ENCODE measurements at regions not wholly inside any gene's neighbourhood (a gene's known extent, or its start where the extent isn't known, plus 50 kb on each side); places are given as distances from the start of the nearest gene placed in this dataset.
"Not testable (repeated sequence)": the region's sequence is repeated elsewhere in the genome, so short reads cannot be mapped to it uniquely, and the experiment has no call there.

GRCh38 chr3:193915099-193915498, 220.8 kb upstream of the HES1 start:
- no peak overlapping the region for H3K27ac ChIP-seq (ENCODE audit: low read depth, low read length)
- peaks cover 0 to 2% (median 0%) of the 10 kb centered on the region in 3 donors for H3K4me1 ChIP-seq (ENCODE audit: control insufficient read depth in 3 of 3, insufficient read depth in 3 of 3, low read length in 3 of 3)
- H3K27me3 ChIP-seq (ENCODE audit: control insufficient read depth in 3 of 3, insufficient read depth in 3 of 3, low read length in 3 of 3): peaks cover 0 to 5% (median 3%) of the 10 kb centered on the region in 3 donors
- H3K9ac ChIP-seq (ENCODE audit: low read depth in 1 of 3, low read length in 3 of 3): no peak overlapping the region
- no peaks in the 10 kb centered on the region for H3K36me3 ChIP-seq (ENCODE audit: control insufficient read depth in 3 of 3, insufficient read depth in 3 of 3, low read length in 3 of 3)
- H3K9me3 ChIP-seq (ENCODE audit: control insufficient read depth in 3 of 3, low read length in 3 of 3): no peaks in the 10 kb centered on the region
- H3K4me3 ChIP-seq (ENCODE audit: low read length in 3 of 3): no peak overlapping the region

- no peak overlapping the region for H3K4me3 ChIP-seq (ENCODE audit: low read length in 3 of 3)
- no peaks in the 10 kb centered on the region for H3K36me3 ChIP-seq (ENCODE audit: control insufficient read depth in 3 of 3, insufficient read depth in 3 of 3, low read length in 3 of 3)
- peaks cover 0 to 5% (median 3%) of the 10 kb centered on the region in 3 donors for H3K27me3 ChIP-seq (ENCODE audit: control insufficient read depth in 3 of 3, insufficient read depth in 3 of 3, low read length in 3 of 3)
- no peak overlapping the region for H3K9ac ChIP-seq (ENCODE audit: low read depth in 1 of 3, low read length in 3 of 3)
- H3K9me3 ChIP-seq (ENCODE audit: control insufficient read depth in 3 of 3, low read length in 3 of 3): no peaks in the 10 kb centered on the region
- H3K27ac ChIP-seq (ENCODE audit: low read depth, low read length): no peak overlapping the region
- peaks cover 0 to 2% (median 0%) of the 10 kb centered on the region in 3 donors for H3K4me1 ChIP-seq (ENCODE audit: control insufficient read depth in 3 of 3, insufficient read depth in 3 of 3, low read length in 3 of 3)
Measured at GRCh38 chr3:193915613-193916012, 220.3 kb upstream of the HES1 start.

DNA sequence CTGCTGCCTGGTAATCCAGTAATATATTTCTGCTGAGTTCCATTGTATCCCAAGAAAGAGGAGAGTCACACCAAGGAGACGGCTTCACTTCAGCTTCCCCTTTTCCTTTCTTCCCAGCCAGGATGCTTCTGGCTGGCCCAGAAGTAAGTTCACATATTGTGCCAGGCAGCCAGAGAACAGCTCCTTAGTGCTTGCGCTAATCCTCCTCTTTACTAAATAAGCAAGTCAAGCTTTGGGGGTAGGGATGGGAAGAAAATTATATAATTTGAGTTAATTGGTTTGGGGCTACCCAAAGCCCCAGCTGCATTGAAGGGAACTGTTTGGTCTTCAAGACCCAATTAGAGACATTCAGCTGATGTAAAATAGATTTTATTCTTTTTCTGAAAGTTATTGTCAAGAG, 218.8 kb upstream of the HES1 start:
- no peaks in the 10 kb centered on the region for H3K36me3 ChIP-seq (ENCODE audit: control insufficient read depth in 3 of 3, insufficient read depth in 3 of 3, low read length in 3 of 3)
- no peaks in the 10 kb centered on the region for H3K9me3 ChIP-seq (ENCODE audit: control insufficient read depth in 3 of 3, low read length in 3 of 3)

GRCh38 chr3:193921465-193921864, 214.5 kb upstream of the HES1 start:
- H3K27me3 ChIP-seq (ENCODE audit: control insufficient read depth in 3 of 3, insufficient read depth in 3 of 3, low read length in 3 of 3): peaks cover 0 to 5% (median 3%) of the 10 kb centered on the region in 3 donors
- H3K27ac ChIP-seq (ENCODE audit: low read depth, low read length): no peak overlapping the region
- no peaks in the 10 kb centered on the region for H3K36me3 ChIP-seq (ENCODE audit: control insufficient read depth in 3 of 3, insufficient read depth in 3 of 3, low read length in 3 of 3)
- H3K4me1 ChIP-seq (ENCODE audit: control insufficient read depth in 3 of 3, insufficient read depth in 3 of 3, low read length in 3 of 3): no peaks in the 10 kb centered on the region
- no peak overlapping the region for H3K9ac ChIP-seq (ENCODE audit: low read depth in 1 of 3, low read length in 3 of 3)
- no peak overlapping the region for H3K4me3 ChIP-seq (ENCODE audit: low read length in 3 of 3)
- peaks cover 0 to 10% (median 2%) of the 10 kb centered on the region in 3 donors for H3K9me3 ChIP-seq (ENCODE audit: control insufficient read depth in 3 of 3, low read length in 3 of 3)

More for the DNA sequence above, 218.8 kb upstream of the HES1 start:
- H3K9ac ChIP-seq (ENCODE audit: low read depth in 1 of 3, low read length in 3 of 3): no peak overlapping the region
- H3K4me3 ChIP-seq (ENCODE audit: low read length in 3 of 3): no peak overlapping the region
- H3K27ac ChIP-seq (ENCODE audit: low read depth, low read length): no peak overlapping the region
- peaks cover 0 to 5% (median 3%) of the 10 kb centered on the region in 3 donors for H3K27me3 ChIP-seq (ENCODE audit: control insufficient read depth in 3 of 3, insufficient read depth in 3 of 3, low read length in 3 of 3)
- H3K4me1 ChIP-seq (ENCODE audit: control insufficient read depth in 3 of 3, insufficient read depth in 3 of 3, low read length in 3 of 3): no peaks in the 10 kb centered on the region

GRCh38 chr3:193922034-193922774, 213.7 kb upstream of the HES1 start:
- H3K27me3 ChIP-seq (ENCODE audit: control insufficient read depth in 3 of 3, insufficient read depth in 3 of 3, low read length in 3 of 3): peaks cover 0 to 5% (median 3%) of the 10 kb centered on the region in 3 donors
- no peak overlapping the region for H3K9ac ChIP-seq (ENCODE audit: low read depth in 1 of 3, low read length in 3 of 3)
- no peak overlapping the region for H3K4me3 ChIP-seq (ENCODE audit: low read length in 3 of 3)
- no peak overlapping the region for H3K27ac ChIP-seq (ENCODE audit: low read depth, low read length)
- H3K9me3 ChIP-seq (ENCODE audit: control insufficient read depth in 3 of 3, low read length in 3 of 3): peaks cover 0 to 10% (median 2%) of the 10 kb centered on the region in 3 donors
- H3K36me3 ChIP-seq (ENCODE audit: control insufficient read depth in 3 of 3, insufficient read depth in 3 of 3, low read length in 3 of 3): no peaks in the 10 kb centered on the region
- H3K4me1 ChIP-seq (ENCODE audit: control insufficient read depth in 3 of 3, insufficient read depth in 3 of 3, low read length in 3 of 3): no peaks in the 10 kb centered on the region

GRCh38 chr3:193923958-193924357, 212.0 kb upstream of the HES1 start:
- not testable (repeated sequence) for H3K9ac ChIP-seq (ENCODE audit: low read depth in 1 of 3, low read length in 3 of 3); H3K4me1 ChIP-seq (ENCODE audit: control insufficient read depth in 3 of 3, insufficient read depth in 3 of 3, low read length in 3 of 3); H3K9me3 ChIP-seq (ENCODE audit: control insufficient read depth in 3 of 3, low read length in 3 of 3); H3K36me3 ChIP-seq (ENCODE audit: control insufficient read depth in 3 of 3, insufficient read depth in 3 of 3, low read length in 3 of 3); H3K4me3 ChIP-seq (ENCODE audit: low read length in 3 of 3); H3K27me3 ChIP-seq (ENCODE audit: control insufficient read depth in 3 of 3, insufficient read depth in 3 of 3, low read length in 3 of 3); H3K27ac ChIP-seq (ENCODE audit: low read depth, low read length)

GRCh38 chr3:193926071-193926470, 209.9 kb upstream of the HES1 start:
- not testable (repeated sequence) for H3K27me3 ChIP-seq (ENCODE audit: control insufficient read depth in 3 of 3, insufficient read depth in 3 of 3, low read length in 3 of 3); H3K9ac ChIP-seq (ENCODE audit: low read depth in 1 of 3, low read length in 3 of 3); H3K4me3 ChIP-seq (ENCODE audit: low read length in 3 of 3); H3K9me3 ChIP-seq (ENCODE audit: control insufficient read depth in 3 of 3, low read length in 3 of 3); H3K27ac ChIP-seq (ENCODE audit: low read depth, low read length); H3K4me1 ChIP-seq (ENCODE audit: control insufficient read depth in 3 of 3, insufficient read depth in 3 of 3, low read length in 3 of 3); H3K36me3 ChIP-seq (ENCODE audit: control insufficient read depth in 3 of 3, insufficient read depth in 3 of 3, low read length in 3 of 3)

DNA sequence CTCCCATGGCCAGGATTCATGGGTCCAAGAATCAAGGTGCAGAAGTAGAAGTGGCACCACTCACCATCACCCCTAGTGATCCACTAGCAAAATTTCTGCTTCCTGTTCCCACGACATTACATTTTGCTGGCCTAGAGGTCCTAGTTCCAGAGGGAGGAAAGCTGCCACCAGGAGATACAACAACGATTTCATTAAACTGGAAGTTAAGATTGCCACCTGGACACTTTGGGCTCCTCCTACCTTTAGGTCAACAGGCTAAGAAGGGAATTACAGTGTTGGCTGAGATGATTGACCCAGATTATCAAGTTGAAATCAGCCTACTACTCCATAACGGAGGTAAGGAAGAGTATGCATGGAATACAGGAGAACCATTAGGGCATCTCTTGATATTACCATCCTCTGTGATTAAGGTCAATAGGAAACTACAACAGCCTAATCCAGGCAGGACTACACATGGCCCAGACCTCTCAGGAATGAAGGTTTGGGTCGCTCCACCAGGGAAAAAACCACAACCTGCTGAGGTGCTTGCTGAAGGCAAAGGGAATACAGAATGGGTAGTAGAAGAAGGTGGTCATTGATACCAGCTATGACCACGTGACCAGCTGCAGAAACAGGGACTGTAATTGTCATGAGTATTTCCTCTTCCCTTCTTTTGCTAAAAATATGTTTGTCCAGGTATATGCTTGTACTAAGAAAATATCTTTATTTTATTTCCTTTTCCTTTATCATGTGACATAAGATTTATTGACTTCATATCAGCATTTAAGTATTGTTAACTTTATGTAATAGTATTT, 208.3 kb upstream of the HES1 start:
- H3K27ac ChIP-seq (ENCODE audit: low read depth, low read length); H3K9ac ChIP-seq (ENCODE audit: low read depth in 1 of 3, low read length in 3 of 3); H3K9me3 ChIP-seq (ENCODE audit: control insufficient read depth in 3 of 3, low read length in 3 of 3); H3K27me3 ChIP-seq (ENCODE audit: control insufficient read depth in 3 of 3, insufficient read depth in 3 of 3, low read length in 3 of 3); H3K36me3 ChIP-seq (ENCODE audit: control insufficient read depth in 3 of 3, insufficient read depth in 3 of 3, low read length in 3 of 3); H3K4me1 ChIP-seq (ENCODE audit: control insufficient read depth in 3 of 3, insufficient read depth in 3 of 3, low read length in 3 of 3); H3K4me3 ChIP-seq (ENCODE audit: low read length in 3 of 3): not testable (repeated sequence)

DNA sequence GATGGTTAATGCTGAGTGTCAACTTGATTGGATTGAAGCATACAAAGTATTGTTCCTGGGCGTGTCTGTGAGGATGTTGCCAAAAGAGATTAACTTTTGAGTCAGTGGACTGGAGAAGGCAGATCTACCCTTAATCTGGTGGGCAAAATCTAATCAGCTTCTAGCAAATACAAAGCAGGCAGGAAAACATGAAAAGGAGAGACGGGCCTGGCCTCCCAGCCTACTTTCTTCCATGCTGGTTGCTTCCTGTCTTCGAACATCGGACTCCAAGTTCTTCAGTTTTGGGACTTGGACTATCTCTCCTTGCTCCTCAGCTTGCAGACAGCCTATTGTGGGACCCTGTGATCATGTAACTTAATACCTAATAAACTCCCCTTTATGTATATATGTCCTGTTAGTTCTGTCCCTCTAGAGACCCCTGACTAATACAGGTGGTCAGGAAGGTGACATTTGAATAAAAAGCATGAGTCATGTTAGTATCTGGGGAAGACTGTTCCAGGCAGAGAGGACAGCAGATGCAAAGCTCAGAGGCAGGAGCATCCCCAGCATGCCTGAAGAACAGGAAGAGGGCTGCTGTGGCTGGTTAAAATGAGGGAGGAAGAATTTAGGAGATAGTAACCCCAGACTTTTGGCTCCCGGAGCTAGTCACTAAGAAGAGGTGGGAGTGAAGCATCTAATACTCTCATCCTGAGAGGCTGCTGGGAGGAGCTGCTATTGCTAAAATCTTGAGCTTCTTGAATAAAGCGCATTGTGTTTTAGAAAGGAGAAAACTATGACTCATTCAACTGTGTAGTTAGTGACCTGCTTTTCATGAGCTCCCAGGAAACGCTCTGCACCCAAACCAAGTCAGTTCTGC, 207.4 kb upstream of the HES1 start:
- Histone ChIP-seq H3K9ac (ENCODE audit: low read depth in 1 of 3, low read length in 3 of 3) (no peak overlapping the region), H3K27ac (ENCODE audit: low read depth, low read length) (no peak overlapping the region), H3K9me3 (ENCODE audit: control insufficient read depth in 3 of 3, low read length in 3 of 3) (peaks cover 0 to 4% (median 2%) of the 10 kb centered on the region in 3 donors), H3K27me3 (ENCODE audit: control insufficient read depth in 3 of 3, insufficient read depth in 3 of 3, low read length in 3 of 3) (no peaks in the 10 kb centered on the region), H3K4me1 (ENCODE audit: control insufficient read depth in 3 of 3, insufficient read depth in 3 of 3, low read length in 3 of 3) (no peaks in the 10 kb centered on the region), H3K4me3 (ENCODE audit: low read length in 3 of 3) (no peak overlapping the region), H3K36me3 (ENCODE audit: control insufficient read depth in 3 of 3, insufficient read depth in 3 of 3, low read length in 3 of 3) (no peaks in the 10 kb centered on the region)
